HG03457 (cell line): ENCODE measurements at regions not wholly inside any gene's neighbourhood (a gene's known extent, or its start where the extent isn't known, plus 50 kb on each side); places are given as distances from the start of the nearest gene placed in this dataset.
"Not testable (repeated sequence)": the region's sequence is repeated elsewhere in the genome, so short reads cannot be mapped to it uniquely, and the experiment has no call there.

Experiments
- ATAC-seq: cut with Tn5 transposase; IDR thresholded peaks from one replicate; pipeline ENCODE4 v1.9.1; 2021; ENCODE audit warnings: moderate number of reproducible peaks; ENCODE audit not compliant: unreplicated experiment

GRCh38 chr14:55766071-55766470 lies 186.1 kb downstream of the KTN1 start:
- no peak for ATAC-seq

GRCh38 chr14:55767286-55767685 lies 187.3 kb downstream of the KTN1 start:
- ATAC-seq = no peak

GRCh38 chr14:55769877-55770276 lies 189.9 kb downstream of the KTN1 start:
- ATAC-seq = no peak

- no peak for ATAC-seq
Observed at GRCh38 chr14:55771242-55771981, 191.4 kb downstream of the KTN1 start.

- no peak for ATAC-seq
Observed at GRCh38 chr14:55772486-55772885, 192.5 kb downstream of the KTN1 start.

GRCh38 chr14:55773312-55773711 lies 193.3 kb downstream of the KTN1 start:
- no peak for ATAC-seq

- ATAC-seq = no peak
Observed at GRCh38 chr14:55773984-55774545, 194.1 kb downstream of the KTN1 start.

GRCh38 chr14:55777877-55778276 lies 197.9 kb downstream of the KTN1 start:
- ATAC-seq = no peak

- no peak for ATAC-seq
Observed at GRCh38 chr14:55780156-55780946, 200.3 kb downstream of the KTN1 start.

GRCh38 chr14:55781046-55781445 lies 201.0 kb downstream of the KTN1 start:
- no peak for ATAC-seq

- no peak for ATAC-seq
Observed at GRCh38 chr14:55782166-55782565, 202.2 kb downstream of the KTN1 start.

- ATAC-seq = no peak
Observed at GRCh38 chr14:55789406-55789805, 209.4 kb downstream of the KTN1 start.

- no peak for ATAC-seq
Observed at GRCh38 chr14:55794655-55795595, 214.9 kb downstream of the KTN1 start.

GRCh38 chr14:55796513-55796912 lies 216.5 kb downstream of the KTN1 start:
- not testable (repeated sequence) for ATAC-seq

- ATAC-seq = no peak
Observed at GRCh38 chr14:55798406-55798805, 218.4 kb downstream of the KTN1 start.

GRCh38 chr14:55799508-55800095 lies 219.6 kb downstream of the KTN1 start:
- ATAC-seq = no peak

- ATAC-seq = no peak
Observed at GRCh38 chr14:55800156-55800785, 220.3 kb downstream of the KTN1 start.

GRCh38 chr14:55801121-55801520 lies 221.1 kb downstream of the KTN1 start:
- ATAC-seq = no peak

- no peak for ATAC-seq
Observed at GRCh38 chr14:55802986-55803872, 223.2 kb downstream of the KTN1 start.
